ENCODE measurements at regions not wholly inside any gene's neighbourhood (a gene's known extent, or its start where the extent isn't known, plus 50 kb on each side); places are given as distances from the start of the nearest gene placed in this dataset.

DNA sequence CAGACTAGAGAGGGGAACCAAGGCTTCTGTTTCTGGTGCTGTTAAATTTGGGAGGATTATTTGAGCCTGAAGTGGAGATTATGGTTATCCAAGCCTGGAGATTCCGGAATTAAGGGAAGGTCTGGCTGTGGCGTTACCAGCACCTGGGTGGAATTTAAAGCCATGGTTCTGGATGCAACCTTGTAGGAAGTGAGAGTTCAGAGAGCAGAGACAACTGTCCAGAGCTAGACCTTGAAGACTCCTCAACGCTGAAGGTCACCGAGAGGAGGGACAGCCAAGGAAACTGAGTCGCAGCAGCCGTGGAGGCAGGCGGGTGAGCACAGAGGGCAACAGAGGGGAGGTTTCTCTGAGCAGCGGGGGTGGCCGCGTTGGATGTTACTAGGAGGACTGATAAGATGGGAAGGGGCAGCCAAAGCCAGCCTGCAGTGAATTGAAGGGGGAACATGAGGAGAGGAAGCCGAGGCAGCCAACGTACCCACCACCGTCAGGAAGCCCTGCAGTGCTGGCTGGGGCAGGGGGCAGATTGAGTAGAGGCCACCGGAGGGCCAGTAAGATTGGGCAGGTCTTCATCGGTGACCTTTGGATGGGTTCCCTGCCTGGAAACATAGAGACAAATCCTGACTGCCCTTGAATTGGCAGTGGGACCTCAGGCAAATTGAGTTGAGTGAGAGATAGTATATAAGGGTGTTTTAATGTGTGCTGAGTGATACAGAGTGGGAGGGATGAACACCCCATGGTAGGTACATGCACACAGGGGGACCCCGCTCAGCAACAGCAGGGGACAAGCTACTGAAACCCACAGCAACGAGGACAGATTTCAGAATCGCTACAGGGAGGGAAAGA is 90.3 kb downstream of the SNX5 start:
- TF ChIP-seq, protein P1, sequence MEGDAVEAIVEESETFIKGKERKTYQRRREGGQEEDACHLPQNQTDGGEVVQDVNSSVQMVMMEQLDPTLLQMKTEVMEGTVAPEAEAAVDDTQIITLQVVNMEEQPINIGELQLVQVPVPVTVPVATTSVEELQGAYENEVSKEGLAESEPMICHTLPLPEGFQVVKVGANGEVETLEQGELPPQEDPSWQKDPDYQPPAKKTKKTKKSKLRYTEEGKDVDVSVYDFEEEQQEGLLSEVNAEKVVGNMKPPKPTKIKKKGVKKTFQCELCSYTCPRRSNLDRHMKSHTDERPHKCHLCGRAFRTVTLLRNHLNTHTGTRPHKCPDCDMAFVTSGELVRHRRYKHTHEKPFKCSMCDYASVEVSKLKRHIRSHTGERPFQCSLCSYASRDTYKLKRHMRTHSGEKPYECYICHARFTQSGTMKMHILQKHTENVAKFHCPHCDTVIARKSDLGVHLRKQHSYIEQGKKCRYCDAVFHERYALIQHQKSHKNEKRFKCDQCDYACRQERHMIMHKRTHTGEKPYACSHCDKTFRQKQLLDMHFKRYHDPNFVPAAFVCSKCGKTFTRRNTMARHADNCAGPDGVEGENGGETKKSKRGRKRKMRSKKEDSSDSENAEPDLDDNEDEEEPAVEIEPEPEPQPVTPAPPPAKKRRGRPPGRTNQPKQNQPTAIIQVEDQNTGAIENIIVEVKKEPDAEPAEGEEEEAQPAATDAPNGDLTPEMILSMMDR (IDR thresholded peaks at IDR 0.05): no peak
- no peak for ATAC-seq (ENCODE audit: low FRiP score)
- no peak for DNase-seq (ENCODE audit: low spot score)

DNA sequence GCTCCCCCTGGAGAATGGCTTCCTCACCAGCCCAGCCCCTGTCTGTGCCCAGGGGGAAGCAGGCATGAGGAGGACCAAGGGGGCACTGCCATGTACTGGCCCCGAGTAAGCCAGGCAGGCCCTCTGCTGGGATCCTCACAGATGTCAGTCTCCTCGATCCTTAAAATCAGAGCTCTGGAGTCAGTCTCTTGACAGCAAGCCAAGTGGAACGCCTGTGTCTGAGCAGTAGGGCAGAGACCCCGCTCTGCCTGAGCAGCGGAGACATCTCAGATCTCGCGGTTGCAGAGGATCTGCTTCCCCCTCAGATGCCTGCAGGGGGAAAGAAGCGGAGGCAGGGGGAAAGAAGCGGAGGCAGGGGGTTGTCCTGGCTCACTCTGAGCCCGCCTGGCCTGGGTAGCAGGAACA is 92.6 kb downstream of the SNX5 start:
- DNase-seq (ENCODE audit: low spot score): no peak
- TF ChIP-seq, protein P1 (IDR thresholded peaks at IDR 0.05): no peak
- ATAC-seq (ENCODE audit: low FRiP score): no peak

DNA sequence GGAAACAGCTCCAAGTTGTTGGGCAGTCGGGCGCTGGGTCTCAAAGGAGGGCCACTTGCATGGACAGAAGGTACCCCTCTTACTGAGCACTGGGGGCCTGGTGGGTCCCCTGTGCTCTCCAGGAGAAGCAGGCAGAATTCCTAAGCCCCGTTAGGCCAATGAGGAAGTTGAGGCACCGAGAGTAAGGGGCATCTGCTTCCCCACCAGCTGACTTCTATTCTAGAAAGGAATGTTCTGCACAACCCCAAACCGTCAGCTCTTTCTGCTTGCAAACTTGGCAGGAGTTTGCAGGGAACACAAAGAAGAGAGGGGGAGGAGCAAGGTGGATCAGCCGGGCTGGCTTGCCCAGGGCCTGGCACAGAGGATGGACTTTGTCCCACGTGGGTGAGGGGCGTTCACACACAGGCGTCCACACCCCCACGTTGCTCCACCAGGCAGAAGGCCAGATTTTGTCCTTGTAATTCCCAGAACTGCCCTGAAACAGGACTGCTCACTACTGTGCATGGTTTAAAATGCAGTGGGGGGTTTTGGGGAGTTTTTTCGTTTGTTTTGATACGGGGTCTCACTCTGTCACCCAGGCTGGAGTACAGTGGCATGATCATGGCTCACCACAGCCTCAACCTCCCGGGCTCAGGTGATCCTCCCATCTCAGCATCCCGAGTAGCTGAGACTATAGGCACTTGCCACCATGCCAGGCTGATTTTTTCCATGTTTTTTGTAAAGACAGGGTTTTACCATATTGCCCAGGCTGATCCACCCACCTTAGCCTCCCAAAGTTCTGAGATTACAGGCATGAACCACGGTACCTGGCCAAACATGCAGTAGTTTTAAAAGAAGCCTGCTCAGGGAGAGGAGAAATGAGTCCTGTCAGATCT is 93.3 kb downstream of the SNX5 start:
- DNase-seq (ENCODE audit: low spot score): peak; percentile 43
- peak; percentile 73 for ATAC-seq (ENCODE audit: low FRiP score)
- TF ChIP-seq, protein P1 (IDR thresholded peaks at IDR 0.05): no peak

DNA sequence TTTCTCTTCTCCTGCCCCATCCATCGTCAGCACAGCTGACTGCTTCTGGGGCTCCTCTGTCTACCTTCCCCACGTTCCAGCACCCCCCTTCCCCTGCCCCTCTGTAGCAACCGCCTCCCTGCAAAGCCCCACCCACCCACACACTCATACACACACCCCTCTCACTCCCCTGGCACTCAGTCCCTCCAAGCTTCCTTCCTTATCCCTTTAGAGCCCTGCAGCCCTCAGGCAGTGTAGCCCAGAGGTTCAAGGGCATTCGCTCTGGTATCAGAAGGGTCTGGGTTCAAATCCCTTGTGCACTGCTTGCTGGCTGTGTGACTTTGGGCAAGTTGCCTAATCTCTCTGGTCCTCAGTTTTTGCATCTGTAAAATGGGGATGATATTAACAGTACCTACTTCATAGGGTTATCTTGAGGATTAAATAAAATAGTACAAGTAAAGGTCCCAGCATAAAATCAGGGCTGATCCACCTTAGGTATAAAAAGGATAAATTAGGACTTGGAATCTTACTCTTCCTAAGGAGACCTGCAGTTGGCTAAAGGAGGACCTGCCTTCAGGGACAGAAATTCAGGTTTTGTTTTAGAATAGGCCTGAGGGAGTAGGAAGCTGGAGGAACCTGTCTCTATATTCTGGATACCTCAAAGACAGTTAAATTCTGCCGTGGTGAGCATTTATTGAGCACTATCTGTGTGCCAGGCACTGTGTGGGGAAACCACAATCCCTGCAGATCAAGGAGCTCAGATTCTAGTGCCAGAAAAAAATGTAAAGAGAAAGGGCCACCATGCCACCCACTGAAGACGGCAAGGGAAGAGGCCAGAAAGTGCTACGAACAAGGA is 94.1 kb downstream of the SNX5 start:
- TF ChIP-seq, protein P1 (IDR thresholded peaks at IDR 0.05): no peak
- ATAC-seq (ENCODE audit: low FRiP score) (peak; percentile 75), DNase-seq (ENCODE audit: low spot score) (no peak)

DNA sequence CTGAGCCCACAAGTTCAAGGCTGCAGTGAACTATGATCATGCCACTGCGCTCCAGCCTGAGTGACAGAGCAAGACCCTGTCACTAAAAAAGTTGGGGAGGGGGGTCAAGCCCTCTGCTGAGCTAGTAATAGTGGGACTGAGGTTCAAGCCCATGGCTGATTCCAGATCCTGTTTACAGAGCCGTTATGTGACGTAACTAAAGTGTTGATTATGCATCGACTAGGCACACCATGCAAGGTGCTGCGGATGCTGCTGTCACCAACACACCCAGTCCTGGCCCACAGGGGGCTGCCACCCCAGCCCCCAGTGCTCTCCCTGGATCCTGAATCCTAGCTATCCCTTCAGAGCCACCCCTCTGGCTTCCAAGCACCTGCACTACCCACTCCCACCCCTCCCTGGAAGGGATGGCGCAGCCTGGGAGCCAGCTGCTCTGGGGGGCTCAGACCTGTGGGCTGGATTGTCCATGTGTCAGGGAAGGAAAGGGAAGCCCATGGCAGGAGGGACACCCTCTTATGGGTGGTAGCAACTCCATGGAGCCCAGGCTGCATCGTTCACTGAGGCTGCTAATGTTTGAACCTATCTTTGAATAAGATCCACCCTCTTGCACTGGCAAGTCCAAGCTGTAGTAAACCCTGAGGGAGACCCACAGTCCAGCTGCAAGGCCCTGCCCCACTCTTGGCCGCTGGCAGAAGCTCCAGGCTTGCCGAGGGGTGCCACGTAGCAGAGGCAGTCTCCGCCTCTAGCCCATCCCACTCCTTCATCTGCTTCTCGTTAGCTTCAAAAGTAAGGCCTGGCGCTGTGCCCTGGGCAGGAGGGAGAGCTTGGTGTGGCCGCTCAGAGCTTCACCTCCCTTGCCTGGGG is 95.0 kb downstream of the SNX5 start:
- ATAC-seq (ENCODE audit: low FRiP score) (peak; percentile 87), DNase-seq (ENCODE audit: low spot score) (peak; percentile 61)
- TF ChIP-seq, protein P1 (IDR thresholded peaks at IDR 0.05): no peak

DNA sequence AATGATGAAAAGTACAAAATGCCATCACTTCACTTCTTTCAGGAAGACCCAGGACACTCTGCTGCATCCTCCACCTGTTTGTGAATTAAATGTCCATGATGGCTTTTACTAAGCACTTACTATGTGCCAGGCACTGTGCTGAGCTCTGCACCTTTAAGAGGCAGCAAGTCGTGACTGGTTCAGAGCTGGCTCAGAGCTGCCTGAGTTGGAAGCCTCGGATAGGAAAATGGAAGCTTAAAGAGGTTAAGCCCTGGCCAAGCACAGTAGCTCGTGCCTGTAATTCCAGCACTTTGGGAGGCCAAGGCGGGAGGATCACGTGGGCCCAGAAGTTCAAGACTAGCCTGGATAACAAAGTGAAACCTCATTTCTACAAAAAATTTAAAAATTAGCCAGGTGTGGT is 95.6 kb downstream of the SNX5 start:
- TF ChIP-seq, protein P1 (IDR thresholded peaks at IDR 0.05): no peak
- ATAC-seq (ENCODE audit: low FRiP score) (no peak), DNase-seq (ENCODE audit: low spot score) (no peak)
